Panc1 (cell line): ENCODE measurements at regions not wholly inside any gene's neighbourhood (a gene's known extent, or its start where the extent isn't known, plus 50 kb on each side); places are given as distances from the start of the nearest gene placed in this dataset.

ENCODE experiments used
- ATAC-seq: fragments of 200-7000 bp; cut with Tn5 transposase; 2 replicates; pipeline ENCODE4 v1.9.1; 2020; ENCODE audit warnings: mild to moderate bottlenecking, moderate library complexity
- BruUV-seq: library from RNA; stranded (reverse); fragments of 400-500 nt; replicated peaks from 2 replicates; lab custom pipeline; 2021; lab: Mats Ljungman, UMichigan
- CTCF ChIA-PET: fragments of 300-600 bp; sonication (Branson Sonifier 250); formaldehyde crosslinking; loops from one replicate; lab custom pipeline; 2022; ENCODE audit warnings: antibody characterized with exemption; lab: Charles Lee
- POLR2A ChIA-PET: fragments of 300-600 bp; sonication (Branson Sonifier 250); formaldehyde crosslinking; loops from one replicate; lab custom pipeline; 2022; ENCODE audit warnings: antibody characterized with exemption; lab: Charles Lee
- DNase-seq: peaks from one replicate; pipeline ENCODE4 v3.0.0-alpha.2; 2010; ENCODE audit warnings: low read depth, low spot score
- H3K27ac ChIP-seq: 2 replicates; pipeline ENCODE4 v1.5.1; 2011; ENCODE audit warnings: mild to moderate bottlenecking, low read length, inconsistent platforms
- H3K27me3 ChIP-seq: fragments of 200-500 bp; sonication (Bioruptor generic); 2 replicates; pipeline ENCODE4 v1.6.0; 2014; ENCODE audit warnings: low read length, inconsistent platforms; ENCODE audit not compliant: control insufficient read depth, insufficient read depth
- H3K36me3 ChIP-seq: fragments of 200-500 bp; sonication (Bioruptor generic); 2 replicates; pipeline ENCODE4 v1.5.1; 2014; ENCODE audit warnings: inconsistent platforms, mild to moderate bottlenecking, low read length, moderate library complexity; ENCODE audit not compliant: control insufficient read depth, insufficient read depth
- H3K4me1 ChIP-seq: 2 replicates; pipeline ENCODE4 v1.5.1; 2011; ENCODE audit warnings: inconsistent platforms, mild to moderate bottlenecking, low read length, moderate library complexity; ENCODE audit not compliant: control insufficient read depth, insufficient read depth
- H3K4me3 ChIP-seq, 2 experiments: 2 replicates each; pipeline ENCODE4 v1.5.1; 2011 to 2012; ENCODE audit warnings: low read depth in 2 of 2, low read length in 2 of 2, mild to moderate bottlenecking in 2 of 2, inconsistent platforms in 1 of 2, moderate library complexity in 1 of 2
- H3K9me3 ChIP-seq: fragments of 200-500 bp; sonication (Bioruptor generic); 2 replicates; pipeline ENCODE4 v1.5.1; 2014; ENCODE audit warnings: low read depth, mild to moderate bottlenecking, inconsistent platforms, low read length, moderate library complexity; ENCODE audit not compliant: control insufficient read depth, insufficient read depth
- CTCF ChIP-seq: fragments of 450-650 bp; IDR thresholded peaks from 2 replicates; pipeline ENCODE4 v1.5.1; 2017; ENCODE audit warnings: mild to moderate bottlenecking
- POLR2AphosphoS5 ChIP-seq: IDR thresholded peaks from 2 replicates; pipeline ENCODE4 v1.6.1; 2012; ENCODE audit warnings: mild to moderate bottlenecking, low read depth, low read length, moderate library complexity
- REST ChIP-seq, 2 experiments: IDR thresholded peaks; 2 replicates each; pipeline ENCODE4 v1.6.1; 2011 to 2012; ENCODE audit warnings: low read depth in 2 of 2, control low read depth in 1 of 2, low read length in 1 of 2, mild to moderate bottlenecking in 1 of 2, moderate library complexity in 1 of 2; ENCODE audit not compliant: insufficient read depth in 1 of 2
- SIN3A ChIP-seq: IDR thresholded peaks from 2 replicates; pipeline ENCODE4 v1.6.1; 2012; ENCODE audit warnings: low read depth, mild to moderate bottlenecking, low read length, moderate library complexity, borderline replicate concordance; ENCODE audit not compliant: insufficient read depth
- TCF7L2 ChIP-seq: IDR thresholded peaks from 2 replicates; pipeline ENCODE4 v1.6.1; 2011; ENCODE audit warnings: mild to moderate bottlenecking, low read depth, low read length, inconsistent platforms
- in situ Hi-C: cut with HindIII; loops from 2 replicates; pipeline ENCODE4 v1.10.0; 2016; ENCODE audit warnings: low sequenced_read_pairs, low pct_unique_long_range_greater_than_20kb
- intact Hi-C: fragments of 100-400 bp; cut with micrococcal nuclease; formaldehyde crosslinking; loops from one replicate; pipeline ENCODE4 v1.10.0; 2022; ENCODE audit not compliant: unreplicated experiment

GRCh38 chr2:16005389-16005788 lies 65.0 kb downstream of the MYCN start:
- no peak overlapping the region for H3K4me3 ChIP-seq
- no peak for TF ChIP-seq TCF7L2
- H3K27ac ChIP-seq: no peak overlapping the region
- DNase-seq (no peak), ATAC-seq (no peak)
- ChIA-PET CTCF (no interaction called here), POLR2A (no interaction called here)
- intact Hi-C loops: no loop called here
- no peaks in the 10 kb centered on the region for H3K36me3 ChIP-seq
- no peaks in the 10 kb centered on the region; the same call in 1 of the 2 replicates for H3K27me3 ChIP-seq
- in situ Hi-C loops: no loop called here
- no TSS peak for BruUV-seq
- no peaks in the 10 kb centered on the region for H3K4me1 ChIP-seq
- H3K9me3 ChIP-seq: no peaks in the 10 kb centered on the region

- TF ChIP-seq SIN3A: no peak
- TF ChIP-seq REST (IDR thresholded peaks at IDR 0.05; ENCODE audit: insufficient read depth in 1 of 2, low read depth in 2 of 2, low read length in 1 of 2): no peak
- no peak for TF ChIP-seq POLR2AphosphoS5
- no peak for TF ChIP-seq TCF7L2
- no peak for TF ChIP-seq CTCF
- intact Hi-C loops (no loop called here), in situ Hi-C loops (no loop called here)
- POLR2A ChIA-PET: no interaction called here
- no peak overlapping the region for H3K27ac ChIP-seq
- no peaks in the 10 kb centered on the region for H3K4me1 ChIP-seq
- no TSS peak for BruUV-seq
- CTCF ChIA-PET: no interaction called here
- ATAC-seq (no peak), DNase-seq (no peak)
- H3K27me3 ChIP-seq: no peaks in the 10 kb centered on the region; the same call in 1 of the 2 replicates
- H3K36me3 ChIP-seq: no peaks in the 10 kb centered on the region
- no peaks in the 10 kb centered on the region for H3K9me3 ChIP-seq
- no peak overlapping the region for H3K4me3 ChIP-seq
Measured at GRCh38 chr2:16003809-16004208, 63.5 kb downstream of the MYCN start.

GRCh38 chr2:16003152-16003551 lies 62.8 kb downstream of the MYCN start:
- no peaks in the 10 kb centered on the region for H3K36me3 ChIP-seq
- no peaks in the 10 kb centered on the region for H3K9me3 ChIP-seq
- intact Hi-C loops (no loop called here), in situ Hi-C loops (no loop called here)
- H3K4me3 ChIP-seq: no peak overlapping the region
- POLR2A ChIA-PET: no interaction called here
- CTCF ChIA-PET: no interaction called here
- BruUV-seq: no TSS peak
- H3K27ac ChIP-seq: no peak overlapping the region
- ATAC-seq: no peak
- no peaks in the 10 kb centered on the region; the same call in 1 of the 2 replicates for H3K27me3 ChIP-seq
- TF ChIP-seq SIN3A: no peak
- H3K4me1 ChIP-seq: no peaks in the 10 kb centered on the region
- no peak for DNase-seq
